NCI-H2107 (cell line): ENCODE measurements at regions not wholly inside any gene's neighbourhood (a gene's known extent, or its start where the extent isn't known, plus 50 kb on each side); places are given as distances from the start of the nearest gene placed in this dataset.
"Not testable (repeated sequence)": the region's sequence is repeated elsewhere in the genome, so short reads cannot be mapped to it uniquely, and the experiment has no call there.

Experiments used
- DNase-seq: peaks from one replicate; lab custom pipeline; 2025; lab: John Stamatoyannopoulos, UW

GRCh38 chr2:193170981-193171380 lies 976.2 kb upstream of the TMEFF2 start:
- DNase-seq: not testable (repeated sequence)

- DNase-seq: no peak
Observed at GRCh38 chr2:193156480-193156879, 961.7 kb upstream of the TMEFF2 start.

- no peak for DNase-seq
Observed at GRCh38 chr2:193154076-193154475, 959.3 kb upstream of the TMEFF2 start.

GRCh38 chr2:193153576-193153975 lies 958.8 kb upstream of the TMEFF2 start:
- no peak for DNase-seq

GRCh38 chr2:193142467-193142866 lies 947.7 kb upstream of the TMEFF2 start:
- not testable (repeated sequence) for DNase-seq

GRCh38 chr2:193141998-193142397 lies 947.3 kb upstream of the TMEFF2 start:
- DNase-seq: no peak

- DNase-seq: not testable (repeated sequence)
Observed at GRCh38 chr2:193140895-193141294, 946.2 kb upstream of the TMEFF2 start.

- no peak for DNase-seq
Observed at GRCh38 chr2:193124815-193125214, 930.1 kb upstream of the TMEFF2 start.

GRCh38 chr2:193114827-193115226 lies 920.1 kb upstream of the TMEFF2 start:
- no peak for DNase-seq

GRCh38 chr2:193112986-193113385 lies 918.3 kb upstream of the TMEFF2 start:
- DNase-seq: no peak

- DNase-seq: no peak
Observed at GRCh38 chr2:193103064-193103463, 908.3 kb upstream of the TMEFF2 start.

GRCh38 chr2:193101591-193101990 lies 906.9 kb upstream of the TMEFF2 start:
- DNase-seq: no peak

GRCh38 chr2:193088026-193088425 lies 893.3 kb upstream of the TMEFF2 start:
- no peak for DNase-seq

GRCh38 chr2:193076995-193077394 lies 882.3 kb upstream of the TMEFF2 start:
- DNase-seq: no peak

GRCh38 chr2:193074933-193075332 lies 880.2 kb upstream of the TMEFF2 start:
- no peak for DNase-seq

GRCh38 chr2:193072647-193073046 lies 877.9 kb upstream of the TMEFF2 start:
- no peak for DNase-seq

GRCh38 chr2:193025556-193025955 lies 830.8 kb upstream of the TMEFF2 start:
- not testable (repeated sequence) for DNase-seq

GRCh38 chr2:193024791-193025190 lies 830.1 kb upstream of the TMEFF2 start:
- DNase-seq: no peak

GRCh38 chr2:193011870-193012269 lies 817.1 kb upstream of the TMEFF2 start:
- no peak for DNase-seq

- no peak for DNase-seq
Observed at GRCh38 chr2:192993059-192993458, 798.3 kb upstream of the TMEFF2 start.

- DNase-seq: no peak
Observed at GRCh38 chr2:192983173-192983572, 788.4 kb upstream of the TMEFF2 start.

GRCh38 chr2:192978395-192978794 lies 783.7 kb upstream of the TMEFF2 start:
- DNase-seq: no peak

GRCh38 chr2:192971981-192972380 lies 777.2 kb upstream of the TMEFF2 start:
- DNase-seq: no peak

GRCh38 chr2:192969055-192969454 lies 774.3 kb upstream of the TMEFF2 start:
- DNase-seq: no peak

GRCh38 chr2:192960945-192961344 lies 766.2 kb upstream of the TMEFF2 start:
- DNase-seq: no peak
